Left forelimb (tissue), 1 donor: ENCODE measurements at regions not wholly inside any gene's neighbourhood (a gene's known extent, or its start where the extent isn't known, plus 50 kb on each side); places are given as distances from the start of the nearest gene placed in this dataset.
"Not testable (repeated sequence)": the region's sequence is repeated elsewhere in the genome, so short reads cannot be mapped to it uniquely, and the experiment has no call there.

ENCODE experiments used
- DNase-seq: peaks from one replicate; pipeline ENCODE4 v3.0.0-alpha.2; 2018; ENCODE audit warnings: low spot score

DNA sequence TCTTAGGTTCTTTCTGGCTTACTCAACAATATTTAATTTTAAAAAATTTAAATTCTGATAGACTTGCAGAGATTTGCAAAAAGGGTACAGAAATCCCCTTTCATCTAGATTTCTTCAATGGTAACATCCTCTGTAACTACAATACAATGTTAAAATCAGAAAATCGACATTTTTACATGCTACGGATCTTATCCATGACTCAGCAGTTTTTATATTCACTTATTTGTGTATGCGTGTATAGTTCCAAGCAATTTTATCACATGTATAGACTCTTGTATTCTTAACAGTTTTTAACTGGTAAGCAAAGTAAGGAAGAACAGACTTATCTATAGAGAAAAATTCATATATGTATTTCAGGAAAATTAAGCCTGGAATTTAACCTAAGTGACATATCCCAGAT is 256.1 kb upstream of the MEX3C start:
- no peak for DNase-seq

DNA sequence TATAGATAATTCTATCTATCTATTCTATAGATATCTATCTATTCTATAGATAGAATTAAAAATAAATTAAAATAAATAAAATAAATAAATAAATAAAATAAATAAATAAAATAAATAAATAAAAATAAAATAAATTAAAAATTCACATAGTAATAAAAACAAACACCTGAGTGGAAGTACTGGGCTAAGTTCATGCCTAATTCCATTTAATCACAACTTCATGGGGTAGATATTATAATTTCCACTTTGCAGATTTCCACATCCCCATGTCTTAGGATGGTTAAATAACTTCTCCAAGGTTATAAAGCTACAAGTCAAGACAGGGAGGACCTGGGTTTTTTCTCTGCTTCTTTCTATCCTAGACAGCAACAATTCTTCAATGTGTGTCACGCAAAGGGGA is 261.4 kb upstream of the MEX3C start:
- no peak for DNase-seq

DNA sequence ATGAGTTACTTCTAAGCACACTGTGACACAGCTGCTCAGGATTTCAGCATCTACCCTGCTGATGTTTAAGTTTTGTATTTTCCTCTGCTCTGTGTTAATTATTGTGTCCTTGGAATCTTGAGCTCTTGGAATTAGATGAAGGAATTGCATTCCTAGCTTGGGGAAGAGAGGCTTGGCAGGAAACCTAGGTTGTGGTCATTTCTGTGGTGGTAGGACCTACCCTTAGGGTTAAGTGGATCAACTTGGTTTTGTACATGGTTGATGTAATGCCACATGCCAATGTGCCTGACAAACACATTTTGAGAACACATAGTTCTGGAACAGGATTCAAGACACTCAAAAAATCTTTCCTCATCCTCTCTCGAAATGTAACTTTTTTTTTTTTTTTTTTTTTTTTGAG is 264.5 kb upstream of the MEX3C start:
- no peak for DNase-seq

DNA sequence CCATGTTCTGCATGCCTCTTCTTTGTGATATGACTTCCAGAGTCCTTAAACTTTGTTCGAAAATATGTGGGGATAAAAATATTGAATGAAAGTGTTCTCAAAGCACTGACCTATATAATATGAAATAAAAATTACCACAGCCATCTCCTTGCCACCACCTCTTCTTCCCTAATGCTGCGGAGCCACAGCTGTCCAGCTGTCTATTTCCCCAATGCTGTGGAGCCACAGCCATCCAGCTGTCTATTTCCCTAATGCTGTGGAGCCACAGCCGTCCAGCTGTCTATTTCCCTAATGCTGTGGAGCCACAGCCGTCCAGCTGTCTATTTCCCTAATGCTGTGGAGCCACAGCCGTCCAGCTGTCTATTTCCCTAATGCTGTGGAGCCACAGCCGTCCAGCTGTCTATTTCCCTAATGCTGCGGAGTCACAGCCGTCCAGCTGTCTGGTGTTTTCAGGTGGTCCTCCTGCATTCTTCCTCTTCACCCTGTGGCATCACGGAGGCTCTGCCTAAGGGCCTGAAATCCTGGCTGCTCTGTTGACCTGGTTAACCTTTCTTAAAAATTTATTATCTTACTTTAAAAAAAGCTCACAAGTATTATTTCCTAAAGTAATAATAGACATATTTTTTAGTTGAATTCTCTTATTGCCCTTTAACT is 266.1 kb upstream of the MEX3C start:
- no peak for DNase-seq

DNA sequence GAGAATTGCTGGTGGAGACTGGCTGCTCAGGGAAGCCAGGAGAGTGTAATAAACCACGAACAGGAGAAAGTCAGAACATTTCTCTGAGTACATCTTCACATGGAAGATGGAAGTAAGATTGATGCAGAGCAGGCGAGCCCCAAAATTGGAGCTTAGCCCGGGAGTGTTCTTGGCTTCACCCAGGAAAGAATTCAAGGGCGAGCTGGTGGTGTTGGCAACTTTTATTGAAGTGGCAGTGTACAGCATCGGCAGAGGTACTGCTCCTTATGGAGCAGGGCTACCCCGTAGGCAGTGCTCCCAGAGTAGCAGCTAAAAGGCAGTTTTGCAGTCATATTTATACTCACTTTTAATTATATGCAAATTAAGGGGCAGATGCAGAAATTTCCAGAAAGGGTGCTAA is 281.4 kb upstream of the MEX3C start:
- DNase-seq = no peak

DNA sequence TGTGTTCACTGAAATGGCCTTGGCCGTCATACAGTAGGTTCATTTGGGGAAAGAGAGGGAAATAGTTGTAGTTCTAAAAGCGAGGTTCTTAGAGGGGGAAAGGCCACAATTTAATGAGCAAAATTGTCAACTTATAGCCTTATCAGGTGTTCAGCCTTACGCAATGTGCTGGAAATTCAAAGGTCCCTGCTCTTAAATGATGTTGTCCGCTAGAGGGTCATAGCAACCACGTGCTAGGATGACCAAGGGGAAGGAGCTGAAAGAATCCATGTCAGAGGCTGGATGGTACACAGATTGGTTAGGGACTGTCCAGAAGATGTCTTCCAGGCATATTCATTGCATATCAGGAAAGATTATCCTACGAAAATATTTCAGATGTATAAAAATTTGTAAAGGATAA is 282.3 kb upstream of the MEX3C start:
- DNase-seq = no peak

DNA sequence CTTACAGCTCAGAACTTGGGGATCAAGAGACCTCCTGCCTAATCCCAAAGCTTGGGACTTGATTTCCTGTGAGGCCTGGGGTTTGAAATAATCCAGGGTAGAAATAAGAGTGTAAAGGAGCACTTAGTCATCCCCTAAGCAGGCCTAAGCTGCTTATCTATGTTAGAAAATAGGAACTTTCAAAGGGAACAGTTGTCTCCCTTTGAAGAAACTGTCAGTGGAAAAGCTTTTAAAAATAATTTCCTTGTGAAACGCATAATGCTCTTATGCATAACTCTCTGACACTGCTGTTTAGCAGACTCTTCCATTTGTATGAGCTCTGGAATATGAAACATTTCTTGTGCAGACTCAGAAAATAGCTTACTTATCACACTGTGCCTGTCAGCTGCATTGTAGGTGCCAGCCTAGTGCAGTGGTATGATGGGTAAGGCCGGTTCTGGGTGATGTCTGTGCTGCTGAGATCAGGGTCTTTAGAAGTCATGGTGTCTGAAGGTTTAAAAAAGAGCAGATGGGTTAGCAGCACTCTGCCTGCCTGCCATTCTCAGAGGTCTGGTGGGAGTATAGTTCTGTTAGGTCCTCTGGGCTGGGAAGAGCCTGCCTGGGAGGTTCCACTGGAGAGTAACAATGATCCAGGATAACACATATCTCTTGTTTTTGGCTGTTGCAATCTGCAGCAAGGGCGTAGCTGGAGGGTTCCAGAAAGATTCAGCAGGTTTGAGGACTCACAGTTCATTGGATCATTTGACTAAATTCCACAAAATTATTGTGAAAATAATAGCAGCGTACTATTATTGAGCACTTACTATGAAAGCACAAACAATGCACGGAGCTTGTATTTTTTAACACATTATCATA is 283.2 kb upstream of the MEX3C start:
- DNase-seq = no peak

DNA sequence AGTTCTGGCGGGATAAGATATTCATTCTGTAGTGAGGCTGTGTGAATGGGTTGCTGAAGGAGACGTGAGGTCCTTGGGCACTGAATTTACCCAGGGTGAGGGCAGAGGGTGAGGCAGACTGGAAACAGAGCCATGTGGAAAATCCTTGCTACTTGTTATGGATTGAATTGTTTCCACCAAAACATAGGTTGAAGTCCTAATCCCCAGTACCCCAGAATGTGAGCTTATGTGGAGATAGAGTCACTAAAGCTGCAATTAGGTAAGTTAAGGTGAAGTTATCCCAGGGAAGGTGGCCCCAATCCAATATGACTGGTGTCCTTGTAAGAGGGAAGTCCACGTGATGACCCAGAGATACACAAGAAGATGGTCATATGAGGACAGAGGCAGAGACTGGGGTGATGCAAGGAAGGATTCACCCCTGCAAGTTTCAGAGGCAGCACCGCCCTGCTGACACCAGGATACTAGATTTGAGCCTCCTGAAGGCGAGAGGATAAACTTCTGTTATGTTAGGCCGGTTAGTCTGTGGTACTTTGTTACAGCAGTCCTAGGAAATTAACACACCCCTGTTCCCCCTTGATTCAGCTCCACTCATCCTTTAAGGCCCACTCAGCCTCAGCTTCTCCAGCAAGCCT is 289.4 kb upstream of the MEX3C start:
- no peak for DNase-seq

DNA sequence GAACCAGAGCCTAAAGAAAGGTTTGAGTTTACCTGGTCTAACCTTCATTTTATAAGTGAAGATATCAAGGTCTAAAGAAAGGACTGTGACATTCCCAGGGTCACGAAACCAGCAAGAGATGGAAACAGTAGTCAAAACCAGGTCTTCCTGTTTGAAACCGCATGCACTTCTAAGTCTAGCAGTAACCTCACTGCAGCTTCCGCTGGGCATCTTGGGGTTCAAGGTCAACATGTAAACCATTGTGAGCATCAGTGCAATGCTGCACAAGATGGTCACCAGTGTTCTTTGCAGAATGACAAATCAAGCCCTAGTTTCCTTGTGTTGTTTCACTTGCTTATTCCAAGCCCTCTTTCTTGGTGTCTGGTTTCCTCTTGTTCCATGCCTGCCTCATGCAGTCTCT is 292.9 kb upstream of the MEX3C start:
- DNase-seq = no peak

DNA sequence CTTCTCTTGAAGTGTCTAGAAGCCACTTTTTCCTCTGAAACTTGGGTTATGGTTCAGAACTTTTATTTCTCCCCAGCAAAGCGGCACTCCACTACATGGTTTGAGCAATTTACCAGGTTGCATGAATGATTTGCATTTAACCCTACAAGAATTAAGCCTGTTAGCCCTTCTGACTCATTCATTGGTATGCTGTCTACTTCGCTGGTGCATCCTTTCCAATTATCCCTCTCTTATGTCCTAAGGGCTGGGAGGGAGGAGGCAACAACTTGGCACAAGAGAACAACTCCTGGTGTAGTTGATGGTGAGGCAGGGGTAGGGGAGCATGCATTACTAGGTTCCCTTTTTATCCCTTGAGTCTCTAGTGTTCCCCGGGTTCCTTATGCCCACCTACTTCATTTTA is 293.4 kb upstream of the MEX3C start:
- no peak for DNase-seq

DNA sequence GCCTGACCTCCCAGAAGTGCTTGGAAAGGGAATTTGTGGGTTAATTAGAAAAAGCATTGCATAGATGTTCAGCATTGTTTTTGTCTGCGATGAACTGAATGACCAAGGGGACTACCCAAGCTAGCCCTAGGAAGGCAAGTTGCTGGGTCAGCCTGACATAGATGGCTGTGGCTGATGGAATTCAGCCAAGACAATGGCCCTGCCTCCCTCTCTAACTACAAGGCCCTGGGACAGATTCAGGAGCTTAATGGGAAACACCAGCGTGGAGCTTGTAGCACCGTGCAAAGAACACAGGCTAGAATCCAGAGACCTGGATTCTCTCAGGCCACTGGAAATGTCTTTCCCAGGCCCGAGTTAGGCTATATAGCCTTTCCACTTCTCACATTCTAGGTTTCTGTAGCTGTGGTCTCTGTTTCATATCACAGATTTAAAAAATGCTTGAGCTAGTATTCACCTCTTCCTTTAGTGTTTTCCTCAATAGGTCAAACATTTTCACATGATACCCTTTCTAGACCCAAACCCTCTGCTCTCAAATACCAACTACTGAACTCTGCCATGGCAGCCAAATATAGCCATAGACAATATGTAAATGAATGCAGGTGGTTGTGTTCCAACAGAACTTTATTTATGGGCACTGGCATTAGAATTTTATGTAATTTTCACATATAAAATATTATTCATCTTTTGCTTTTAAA is 294.3 kb upstream of the MEX3C start:
- no peak for DNase-seq

DNA sequence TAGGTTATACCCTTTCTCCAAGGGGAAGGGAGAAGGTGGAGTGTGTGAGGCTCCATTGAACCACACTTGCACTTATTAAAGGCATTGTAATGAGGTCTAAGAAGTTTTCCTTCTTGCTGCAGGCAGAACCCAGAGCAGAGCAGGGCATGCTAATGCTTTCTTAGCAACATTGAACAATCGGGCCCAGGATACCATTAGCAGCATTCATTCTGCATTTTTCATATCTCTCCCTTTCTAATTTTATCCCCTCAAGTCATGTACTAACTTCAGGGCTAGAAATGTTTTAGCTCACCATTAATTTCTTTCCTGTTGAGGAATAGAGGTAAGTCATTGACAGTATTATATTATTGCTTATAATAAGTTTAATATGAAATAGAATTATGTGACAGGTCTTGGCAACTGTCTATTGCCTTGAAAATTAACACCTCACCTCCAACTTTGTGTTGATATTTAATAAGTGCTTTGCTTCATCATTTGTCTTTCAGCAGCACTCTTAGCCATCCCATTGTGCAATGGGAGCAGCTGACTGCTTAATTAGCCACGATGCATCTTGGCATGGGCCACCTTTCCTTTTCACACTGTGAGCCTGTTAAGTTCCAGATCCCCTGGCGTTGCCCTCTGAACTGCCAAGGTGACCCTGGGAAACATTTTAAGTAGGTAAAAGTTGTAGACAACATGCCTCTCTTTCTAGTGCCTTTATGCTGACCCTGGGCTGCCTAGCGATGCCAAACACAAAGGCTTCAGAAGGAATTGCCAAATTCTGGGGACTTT is 300.8 kb upstream of the MEX3C start:
- DNase-seq = no peak

DNA sequence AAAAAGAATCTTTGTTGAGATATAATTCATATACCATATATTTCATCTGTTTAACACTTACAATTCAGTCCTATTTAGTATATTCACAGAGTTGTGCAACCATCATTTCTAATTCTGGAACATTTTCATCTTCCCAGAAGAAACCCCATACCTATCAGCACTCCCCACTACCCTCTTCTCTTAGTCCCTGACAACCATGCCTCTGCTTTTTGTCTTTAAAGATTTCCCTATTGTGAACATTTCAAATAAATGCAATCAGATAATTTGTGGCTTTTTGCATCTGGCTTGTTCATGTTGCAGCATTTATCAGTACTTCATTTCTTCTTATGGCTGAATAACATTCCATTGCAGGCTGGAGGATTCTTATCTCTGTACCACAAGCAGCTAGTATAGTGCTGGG is 305.9 kb upstream of the MEX3C start:
- no peak for DNase-seq

DNA sequence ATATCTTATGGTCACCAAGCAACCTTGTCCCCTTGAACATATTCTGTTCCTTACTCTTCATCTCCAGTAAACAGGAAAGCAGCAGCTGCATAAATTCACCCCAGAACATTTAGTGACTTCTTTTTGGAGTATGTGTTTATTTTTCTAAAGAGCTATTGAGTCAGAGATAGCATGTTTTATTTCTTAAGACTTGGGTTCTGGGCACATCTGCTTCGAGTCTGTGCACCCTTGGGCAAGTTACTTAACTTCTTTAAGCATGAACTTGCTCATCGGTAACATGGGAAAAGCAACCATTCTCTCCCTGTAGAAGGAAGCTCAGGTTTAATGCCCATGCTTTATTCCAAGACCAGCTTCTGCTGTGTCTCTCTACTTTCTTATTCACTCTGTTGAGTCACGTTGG is 309.3 kb upstream of the MEX3C start:
- DNase-seq = no peak

DNA sequence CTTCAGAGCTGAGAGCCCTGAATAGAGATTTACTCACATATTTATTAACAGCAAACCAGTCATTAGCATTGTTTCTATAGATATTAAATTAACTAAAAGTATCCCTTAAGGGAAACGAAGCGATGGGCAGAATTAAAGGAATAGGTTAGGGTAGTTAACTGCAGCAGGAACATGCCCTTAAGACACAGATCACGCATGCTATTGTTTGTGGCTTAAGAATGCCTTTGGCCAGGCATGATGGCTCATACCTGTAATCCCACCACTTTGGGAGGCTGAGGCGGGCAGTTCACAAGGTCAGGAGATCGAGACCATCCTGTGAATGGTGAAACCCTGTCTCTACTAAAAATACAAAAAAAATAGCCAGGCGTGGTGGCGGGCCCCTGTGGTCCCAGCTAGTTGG is 310.9 kb upstream of the MEX3C start:
- DNase-seq = not testable (repeated sequence)

DNA sequence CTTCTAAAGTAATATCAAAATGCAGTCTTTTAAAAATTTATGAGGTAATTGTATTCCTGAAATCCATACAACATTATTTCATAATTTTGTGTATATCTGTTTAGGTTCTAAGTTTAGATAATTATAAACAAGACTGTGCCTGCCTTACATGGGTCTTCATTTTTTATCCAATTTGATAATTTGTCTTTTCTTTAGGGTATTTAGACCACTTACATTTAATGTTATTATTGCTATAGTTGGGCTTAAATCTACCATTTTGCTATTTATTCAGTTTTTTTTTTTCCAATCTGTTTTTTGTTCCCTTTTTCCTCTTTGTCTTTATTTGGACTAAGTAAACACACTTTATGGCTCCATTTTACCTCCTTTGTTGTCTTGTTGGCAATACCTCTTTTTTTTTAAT is 312.5 kb upstream of the MEX3C start:
- DNase-seq = no peak

DNA sequence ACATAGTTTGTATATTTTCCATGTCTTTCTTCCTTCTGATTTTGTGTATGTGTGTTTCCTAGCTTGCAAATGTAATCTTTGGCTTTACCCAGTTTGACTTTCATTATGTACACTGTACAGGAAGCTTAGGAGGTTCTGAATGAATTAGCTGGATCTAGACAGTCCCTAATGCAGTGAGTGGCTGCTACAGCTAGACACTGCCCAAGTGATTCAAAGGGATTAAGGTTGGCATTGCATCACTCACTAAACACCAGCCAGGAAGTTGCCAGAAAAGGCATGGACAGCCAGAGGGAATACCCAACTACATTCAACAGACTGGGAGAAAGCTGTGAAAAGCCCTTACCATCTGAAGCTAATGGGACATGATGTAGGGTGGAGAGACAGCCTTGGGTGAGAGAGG is 316.0 kb upstream of the MEX3C start:
- DNase-seq = no peak

DNA sequence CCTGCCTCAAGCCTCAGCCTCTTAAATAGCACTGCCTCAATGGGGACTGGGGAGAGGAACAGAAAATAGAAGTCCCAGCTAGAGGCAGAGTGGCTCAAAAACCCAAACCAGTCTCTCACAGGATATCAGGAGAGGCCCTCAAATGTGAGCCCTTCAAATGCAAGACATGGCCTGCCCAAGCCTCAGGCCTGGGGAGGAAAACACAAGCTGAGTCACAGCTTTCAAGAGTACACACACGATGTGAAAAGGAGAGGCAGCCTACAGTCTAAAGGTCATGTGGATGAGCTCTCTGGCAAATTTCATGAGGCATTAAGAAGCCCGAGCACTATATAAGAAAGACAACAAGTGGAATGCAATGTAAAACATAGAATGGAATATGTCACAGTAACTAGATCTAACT is 316.6 kb upstream of the MEX3C start:
- no peak for DNase-seq

DNA sequence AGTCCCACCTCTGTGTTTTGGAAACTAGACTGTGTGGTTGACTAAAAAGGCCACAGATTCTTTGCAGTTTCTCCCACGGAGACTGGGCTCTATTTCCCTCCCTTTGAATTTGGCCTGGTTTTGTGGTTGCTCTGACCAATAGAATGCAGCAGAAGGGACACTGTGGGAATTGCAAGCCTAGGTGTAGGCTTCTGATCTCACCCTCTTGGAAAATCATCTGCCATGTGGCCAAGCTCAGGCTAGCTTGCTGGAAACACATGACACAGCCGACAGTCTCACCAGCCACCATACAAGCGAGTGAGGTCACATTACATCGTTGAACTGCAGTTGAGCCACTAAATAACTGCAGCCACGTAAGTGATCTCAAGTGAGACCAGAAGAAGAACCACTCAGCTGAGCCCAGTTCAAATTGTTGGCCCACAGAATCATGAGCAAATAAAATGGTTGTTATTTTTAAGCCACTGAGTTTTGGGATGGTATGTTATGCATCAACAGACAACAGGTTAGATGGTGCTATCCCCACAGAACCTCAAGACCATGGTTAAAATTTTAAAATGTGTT is 319.1 kb upstream of the MEX3C start:
- DNase-seq = no peak

DNA sequence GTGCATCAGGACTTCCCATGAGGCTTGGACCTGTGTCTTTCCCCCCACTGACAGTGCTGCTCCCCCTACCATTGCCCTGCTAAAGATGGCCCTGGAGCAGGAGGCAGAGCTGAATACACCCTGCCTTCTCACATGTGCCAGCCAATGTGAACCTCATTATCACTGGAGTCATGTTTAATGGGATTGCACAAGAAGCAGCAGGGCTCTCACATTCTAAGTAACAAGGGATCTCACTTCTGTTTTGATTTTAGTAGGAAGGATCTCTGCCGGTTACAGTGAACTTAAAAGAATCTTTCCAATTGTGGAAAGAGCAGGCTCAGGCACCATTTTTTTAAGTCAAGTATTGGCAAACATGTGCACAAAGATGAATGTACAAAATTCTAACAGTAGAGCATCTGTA is 322.1 kb upstream of the MEX3C start:
- DNase-seq = no peak

DNA sequence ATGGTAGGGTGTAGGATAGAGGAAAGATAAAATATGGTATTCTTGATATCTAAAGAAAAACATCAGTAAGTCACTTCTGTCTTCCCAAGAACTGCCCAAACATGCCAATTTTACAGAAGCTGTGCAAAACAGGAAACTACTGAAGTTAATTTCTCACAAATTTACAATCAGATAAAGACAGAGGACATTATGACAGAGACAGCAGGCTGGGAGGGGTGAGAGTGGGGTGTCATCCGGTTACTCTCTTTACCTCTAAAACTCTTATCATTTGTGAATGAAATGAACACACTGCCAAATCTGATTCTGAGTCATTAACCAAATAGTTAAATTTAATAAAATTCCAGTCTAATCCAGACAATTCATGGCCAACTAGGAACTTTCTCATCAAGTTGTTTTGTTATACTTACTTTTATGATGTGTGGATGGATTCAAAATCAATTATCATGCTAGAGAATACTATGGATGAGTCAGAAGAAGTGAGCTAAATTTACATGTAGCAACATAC is 323.2 kb upstream of the MEX3C start:
- no peak for DNase-seq
